HCT116 (cell line): ENCODE measurements at regions not wholly inside any gene's neighbourhood (a gene's known extent, or its start where the extent isn't known, plus 50 kb on each side); places are given as distances from the start of the nearest gene placed in this dataset.
"Not testable (repeated sequence)": the region's sequence is repeated elsewhere in the genome, so short reads cannot be mapped to it uniquely, and the experiment has no call there.

Experiments used
- ATAC-seq: fragments of 200-7000 bp; cut with Tn5 transposase; 2 replicates; pipeline ENCODE4 v1.9.1; 2020; ENCODE audit warnings: mild to moderate bottlenecking, moderate library complexity
- BruUV-seq: library from RNA; stranded (reverse); fragments of 400-500 nt; replicated peaks from 2 replicates; lab custom pipeline; 2021; lab: Mats Ljungman, UMichigan
- CTCF ChIA-PET: fragments of 300-600 bp; sonication (Branson Sonifier 250); formaldehyde crosslinking; loops from one replicate; lab custom pipeline; 2021; ENCODE audit warnings: antibody characterized with exemption; lab: Charles Lee
- POLR2A ChIA-PET: fragments of 300-600, 350-600 bp; sonication (Branson Sonifier 250); formaldehyde crosslinking; loops from one replicate; lab custom pipeline; 2021; ENCODE audit warnings: antibody characterized with exemption; lab: Charles Lee
- RAD21 ChIA-PET, 2 experiments: fragments of 300-600 bp; sonication (Branson Sonifier 250); formaldehyde crosslinking; loops; one replicate each; lab custom pipeline; 2023; ENCODE audit warnings: low total read pairs in 2 of 2; ENCODE audit not compliant: uncharacterized antibody in 2 of 2, unreplicated experiment in 2 of 2, low non-redundant PET in 1 of 2; lab: Charles Lee
- DNase-seq: peaks from one replicate; pipeline ENCODE4 v3.0.0-alpha.2; 2010; ENCODE audit warnings: low read depth, low spot score
- H2AFZ ChIP-seq: fragments of 200-600 bp; shearing (Covaris generic), sonication (generic); 2 replicates; pipeline ENCODE4 v1.6.1; 2017; ENCODE audit warnings: low read depth, mixed run types, mixed read lengths, antibody characterized with exemption, low read length; ENCODE audit not compliant: poor library complexity, severe bottlenecking
- H3K27ac ChIP-seq: 2 replicates; pipeline ENCODE4 v1.5.1; 2012; ENCODE audit warnings: low read depth, low read length
- H3K27me3 ChIP-seq: fragments of 200-600 bp; sonication (generic); 2 replicates; pipeline ENCODE4 v1.6.1; 2016; ENCODE audit warnings: mixed run types, low read length, mixed read lengths; ENCODE audit not compliant: insufficient read depth
- H3K36me3 ChIP-seq, 2 experiments: fragments of 200-500 bp in 1 of 2; fragments of 200-600 bp in 1 of 2; sonication (Bioruptor generic) in 1 of 2; sonication (generic) in 1 of 2; 2 replicates each; pipeline versions ENCODE4 v1.5.1 to v1.6.1; 2014 to 2016; ENCODE audit warnings: low read length in 2 of 2, inconsistent platforms in 1 of 2, mixed read lengths in 1 of 2, mixed run types in 1 of 2; ENCODE audit not compliant: insufficient read depth in 2 of 2, control insufficient read depth in 1 of 2
- H3K4me1 ChIP-seq, 2 experiments: fragments of 200-600 bp in 1 of 2; sonication (generic) in 1 of 2; 2 replicates each; pipeline versions ENCODE4 v1.5.1 to v1.6.1; 2012 to 2017; ENCODE audit warnings: low read length in 2 of 2, inconsistent platforms in 1 of 2, mild to moderate bottlenecking in 1 of 2, mixed read lengths in 1 of 2, mixed run types in 1 of 2, moderate library complexity in 1 of 2; ENCODE audit not compliant: insufficient read depth in 2 of 2, control insufficient read depth in 1 of 2
- H3K4me2 ChIP-seq: fragments of 200-600 bp; sonication (generic); 2 replicates; pipeline ENCODE4 v1.6.1; 2017; ENCODE audit warnings: mixed run types, low read length, mixed read lengths
- H3K4me3 ChIP-seq, 2 experiments: fragments of 200-600 bp in 1 of 2; sonication (generic) in 1 of 2; replicated peaks in 1 of 2; 2 replicates each; pipeline ENCODE4 v1.5.1; 2011 to 2016; ENCODE audit warnings: low read length in 2 of 2, control low read depth in 1 of 2, low read depth in 1 of 2, mild to moderate bottlenecking in 1 of 2, mixed read lengths in 1 of 2, mixed run types in 1 of 2
- H3K79me2 ChIP-seq: fragments of 200-600 bp; sonication (generic); 2 replicates; pipeline ENCODE4 v1.6.1; 2017; ENCODE audit warnings: mild to moderate bottlenecking, mixed run types, low read length, moderate library complexity, mixed read lengths; ENCODE audit not compliant: insufficient read depth
- H3K9ac ChIP-seq: fragments of 200-600 bp; sonication (generic); 2 replicates; pipeline ENCODE4 v1.6.1; 2016; ENCODE audit warnings: low read length, mixed read lengths
- H3K9me2 ChIP-seq: fragments of 200-600 bp; sonication (generic), shearing (Covaris generic); 2 replicates; pipeline ENCODE4 v1.6.1; 2017; ENCODE audit warnings: mixed run types, mild to moderate bottlenecking, moderate library complexity; ENCODE audit not compliant: insufficient read depth
- H3K9me3 ChIP-seq, 2 experiments: fragments of 200-500 bp in 1 of 2; fragments of 200-600 bp in 1 of 2; sonication (Bioruptor generic) in 1 of 2; sonication (generic) in 1 of 2; 2 replicates each; pipeline ENCODE4 v1.6.1; 2014 to 2017; ENCODE audit warnings: low read length in 2 of 2, mixed read lengths in 2 of 2, inconsistent platforms in 1 of 2, low read depth in 1 of 2, mild to moderate bottlenecking in 1 of 2, mixed run types in 1 of 2, moderate library complexity in 1 of 2; ENCODE audit not compliant: control insufficient read depth in 1 of 2, insufficient read depth in 1 of 2
- H4K20me1 ChIP-seq: fragments of 200-600 bp; sonication (generic), shearing (Covaris generic); 2 replicates; pipeline ENCODE4 v1.6.1; 2017; ENCODE audit warnings: mixed run types, mild to moderate bottlenecking, moderate library complexity; ENCODE audit not compliant: insufficient read depth
- CBX3 ChIP-seq: IDR thresholded peaks from 2 replicates; pipeline ENCODE4 v1.6.1; 2012; ENCODE audit warnings: low read depth
- CTCF ChIP-seq, 3 experiments: fragments of 200-600 bp in 1 of 3; sonication (generic) in 1 of 3; IDR thresholded peaks in 2 of 3; conservative IDR thresholded peaks in 1 of 3; 2 replicates each; pipeline ENCODE4 v1.5.1; 2012 to 2017; ENCODE audit warnings: low read depth in 2 of 3, low read length in 2 of 3, antibody characterized with exemption in 1 of 3, borderline replicate concordance in 1 of 3, control low read depth in 1 of 3, mild to moderate bottlenecking in 1 of 3, mixed read lengths in 1 of 3, mixed run types in 1 of 3, moderate library complexity in 1 of 3; ENCODE audit not compliant: insufficient read depth in 1 of 3
- EGR1 ChIP-seq: IDR thresholded peaks from 2 replicates; pipeline ENCODE4 v1.6.1; 2012; ENCODE audit warnings: low read depth
- EZH2 ChIP-seq: fragments of 200-600 bp; sonication (generic); IDR thresholded peaks from 2 replicates; pipeline ENCODE4 v1.6.1; 2017; ENCODE audit warnings: antibody characterized with exemption, mixed run types
- EZH2phosphoT487 ChIP-seq: fragments of 200-600 bp; IDR thresholded peaks from 2 replicates; pipeline ENCODE4 v1.6.1; 2018; ENCODE audit warnings: antibody characterized with exemption, borderline replicate concordance
- FOSL1 ChIP-seq: IDR thresholded peaks from 2 replicates; pipeline ENCODE4 v1.6.1; 2012; ENCODE audit warnings: low read depth
- MAX ChIP-seq: IDR thresholded peaks from 2 replicates; pipeline ENCODE4 v1.6.1; 2012
- POLR2A ChIP-seq: IDR thresholded peaks from 2 replicates; pipeline ENCODE4 v1.7.0; 2011; ENCODE audit warnings: borderline replicate concordance; ENCODE audit not compliant: insufficient read depth, insufficient read length; ENCODE audit errors: extremely low read depth
- POLR2AphosphoS5 ChIP-seq: IDR thresholded peaks from 2 replicates; pipeline ENCODE4 v1.6.1; 2011; ENCODE audit warnings: mild to moderate bottlenecking, low read depth, low read length, moderate library complexity
- REST ChIP-seq: IDR thresholded peaks from 2 replicates; pipeline ENCODE4 v1.6.1; 2012; ENCODE audit warnings: low read depth
- SP1 ChIP-seq: IDR thresholded peaks from 2 replicates; pipeline ENCODE4 v1.6.1; 2012; ENCODE audit warnings: low read depth
- YY1 ChIP-seq: IDR thresholded peaks from 2 replicates; pipeline ENCODE4 v1.6.1; 2011; ENCODE audit warnings: low read length, low read depth, moderate library complexity, mild to moderate bottlenecking; ENCODE audit not compliant: insufficient replicate concordance; ENCODE audit errors: extremely low read depth
- ZBTB33 ChIP-seq: IDR thresholded peaks from 2 replicates; pipeline ENCODE4 v1.6.1; 2011; ENCODE audit warnings: mild to moderate bottlenecking, low read length, moderate library complexity; ENCODE audit not compliant: insufficient replicate concordance; ENCODE audit errors: extremely low read depth
- ZFX ChIP-seq: fragments of 450-650 bp; IDR thresholded peaks from 2 replicates; pipeline ENCODE4 v1.6.1; 2017
- intact Hi-C: fragments of 100-400 bp; cut with micrococcal nuclease; formaldehyde crosslinking; loops from 2 replicates; pipeline ENCODE4 v1.10.0; 2022

- TF ChIP-seq ZFX = no peak
- TF ChIP-seq EZH2 = no peak
- TF ChIP-seq SP1 = no peak
- TF ChIP-seq EGR1 = no peak
- no peak for TF ChIP-seq CTCF (IDR thresholded peaks at IDR 0.05 in 2 of 3, conservative IDR thresholded peaks at IDR 0.05 in 1 of 3; ENCODE audit: borderline replicate concordance in 1 of 3, insufficient read depth in 1 of 3, low read depth in 2 of 3, low read length in 2 of 3)
- TF ChIP-seq FOSL1 = no peak
- no peak for TF ChIP-seq CBX3
- TF ChIP-seq YY1 = no peak
- TF ChIP-seq ZBTB33 = no peak
- TF ChIP-seq MAX = no peak
- no peak for TF ChIP-seq POLR2A
- no peak for TF ChIP-seq EZH2phosphoT487
- no peak for TF ChIP-seq POLR2AphosphoS5
- TF ChIP-seq REST = no peak
- intact Hi-C loops = no loop called here
- Histone ChIP-seq H3K36me3 (no peaks in the 10 kb centered on the region), H3K9me2 (no peaks in the 10 kb centered on the region), H3K4me2 (no peak overlapping the region), H4K20me1 (no peaks in the 10 kb centered on the region), H3K4me3 (no peak overlapping the region), H2AFZ (no peak overlapping the region), H3K4me1 (no peaks in the 10 kb centered on the region), H3K27me3 (no peaks in the 10 kb centered on the region), H3K27ac (no peak overlapping the region), H3K9me3 (peaks cover 0 to 15% of the 10 kb centered on the region in 2 experiments; a peak in 2 of 4 replicates), H3K9ac (no peak overlapping the region), H3K79me2 (no peaks in the 10 kb centered on the region)
- no peak for ATAC-seq
- RAD21 ChIA-PET = no interaction called here
- POLR2A ChIA-PET = no interaction called here
- DNase-seq = no peak
- CTCF ChIA-PET = no interaction called here
- no TSS peak for BruUV-seq
Measured at GRCh38 chr7:68980011-68980410, 618.3 kb upstream of the AUTS2 start.

GRCh38 chr7:68980432-68980831 is 617.8 kb upstream of the AUTS2 start:
- H2AFZ ChIP-seq, H3K9ac ChIP-seq, RAD21 ChIA-PET, H3K4me2 ChIP-seq, H3K36me3 ChIP-seq, H3K27ac ChIP-seq, H3K4me1 ChIP-seq, CTCF ChIA-PET, H3K79me2 ChIP-seq, intact Hi-C loops, H3K27me3 ChIP-seq, H3K4me3 ChIP-seq, H4K20me1 ChIP-seq, H3K9me2 ChIP-seq, ATAC-seq, DNase-seq, POLR2A ChIA-PET, BruUV-seq: not testable (repeated sequence)
- peaks cover 0 to 15% of the 10 kb centered on the region in 2 experiments; a peak in 3 of 4 replicates for H3K9me3 ChIP-seq
